A172 (cell line): ENCODE measurements at regions not wholly inside any gene's neighbourhood (a gene's known extent, or its start where the extent isn't known, plus 50 kb on each side); places are given as distances from the start of the nearest gene placed in this dataset.

ENCODE experiments used
- DNase-seq: peaks from one replicate; pipeline ENCODE4 v3.0.0-alpha.2; 2015; ENCODE audit warnings: low spot score

DNA sequence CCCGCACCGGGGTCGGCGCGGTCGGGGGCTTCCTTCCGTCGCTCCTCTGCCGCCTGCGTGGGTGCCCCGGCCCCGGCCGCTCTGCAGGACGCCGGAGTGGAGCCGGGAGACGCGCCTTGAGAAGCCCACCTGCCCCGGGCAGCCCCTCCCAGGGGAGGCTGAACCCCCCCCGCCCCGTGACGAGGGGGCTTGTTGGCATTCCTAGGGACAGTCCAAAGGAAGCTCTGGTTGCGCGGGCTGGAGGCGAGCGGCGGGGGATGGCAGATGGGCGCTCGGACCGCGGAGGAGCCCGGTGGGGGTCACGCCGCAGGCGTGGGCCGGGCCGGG is 133.5 kb upstream of the MGAT5 start:
- no peak for DNase-seq

DNA sequence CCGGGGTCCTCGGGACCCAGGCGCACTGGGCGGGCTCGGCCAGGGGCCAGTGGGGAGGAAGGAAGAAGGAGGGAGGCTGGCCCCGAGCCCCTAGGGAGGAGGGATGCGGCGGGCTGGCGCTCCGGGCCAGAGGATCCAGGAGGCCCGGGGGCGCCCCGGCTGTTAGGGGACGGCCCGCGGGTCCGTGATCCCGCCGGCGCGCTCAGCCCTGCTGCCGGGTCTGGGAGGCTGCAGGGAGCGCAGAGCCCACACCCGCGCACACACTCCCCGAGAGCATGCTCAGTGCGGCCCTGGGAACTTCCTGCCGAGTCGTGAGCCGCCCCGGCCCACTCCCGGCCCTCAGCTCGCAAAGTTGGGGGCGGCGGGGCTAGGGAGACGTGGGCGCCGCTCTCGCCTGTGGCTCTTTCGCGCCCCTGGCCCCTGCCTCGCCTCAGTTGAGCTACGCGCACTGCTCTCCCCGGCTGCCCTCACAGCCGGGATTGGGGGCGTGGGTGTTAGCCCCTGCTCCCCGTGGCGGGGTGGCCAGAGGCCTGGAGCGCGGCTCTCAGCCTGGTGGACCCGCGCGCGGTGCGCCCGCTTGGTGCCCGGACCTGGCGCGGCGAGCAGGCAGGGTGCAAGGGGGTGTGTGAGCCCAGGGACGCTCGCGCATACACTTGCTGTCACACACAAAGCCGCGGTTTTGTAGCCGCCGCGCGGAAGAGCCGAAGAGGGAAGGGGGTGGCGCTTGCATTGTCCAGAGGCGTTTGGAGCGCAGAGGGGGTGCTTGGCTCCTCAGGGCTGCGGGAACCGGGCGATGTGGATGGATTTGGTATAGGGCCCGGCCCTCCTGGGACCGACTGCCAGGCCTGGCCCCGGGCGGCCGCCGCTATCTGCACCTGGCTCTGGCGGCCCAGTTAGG is 132.9 kb upstream of the MGAT5 start:
- peak; percentile 30 for DNase-seq

DNA sequence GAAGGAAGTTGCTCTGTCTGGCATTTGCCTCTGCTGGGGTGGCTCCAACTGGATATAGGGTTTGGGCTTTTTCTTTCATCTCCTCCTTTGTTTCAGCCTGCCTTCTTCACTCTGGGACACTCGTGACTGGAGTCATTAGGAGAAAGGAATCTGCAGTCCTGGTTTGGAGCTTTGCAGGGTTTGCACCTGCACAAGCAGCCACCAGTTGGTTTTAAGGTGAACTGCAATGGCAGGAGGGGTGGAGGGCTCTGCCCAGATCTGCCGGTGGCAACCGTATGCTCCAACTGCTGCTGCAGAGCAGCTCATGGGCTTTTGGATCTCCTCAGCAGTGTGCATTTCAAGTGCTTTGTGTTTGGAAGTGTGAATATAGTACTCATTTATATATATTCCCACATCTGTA is 131.3 kb upstream of the MGAT5 start:
- no peak for DNase-seq

DNA sequence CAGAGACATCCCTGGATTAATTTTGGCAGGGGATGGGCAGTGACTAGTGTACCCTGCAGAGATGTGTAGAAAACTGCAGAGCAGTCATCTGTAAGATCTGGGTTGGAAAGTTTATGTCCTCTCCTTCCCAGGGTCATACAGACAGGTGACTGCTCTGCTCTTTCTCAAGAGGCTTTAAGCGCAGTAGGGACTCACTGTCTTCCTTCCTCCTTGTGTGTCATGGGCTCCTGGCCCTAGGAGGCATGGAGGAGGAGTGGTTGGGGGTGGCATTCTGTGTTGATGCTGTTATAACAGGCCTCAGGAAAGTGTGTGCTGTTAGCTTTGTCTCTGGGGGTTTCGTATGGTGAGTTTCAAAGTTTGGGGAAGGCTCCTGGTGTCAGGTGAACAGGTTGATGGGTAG is 130.5 kb upstream of the MGAT5 start:
- DNase-seq = no peak

DNA sequence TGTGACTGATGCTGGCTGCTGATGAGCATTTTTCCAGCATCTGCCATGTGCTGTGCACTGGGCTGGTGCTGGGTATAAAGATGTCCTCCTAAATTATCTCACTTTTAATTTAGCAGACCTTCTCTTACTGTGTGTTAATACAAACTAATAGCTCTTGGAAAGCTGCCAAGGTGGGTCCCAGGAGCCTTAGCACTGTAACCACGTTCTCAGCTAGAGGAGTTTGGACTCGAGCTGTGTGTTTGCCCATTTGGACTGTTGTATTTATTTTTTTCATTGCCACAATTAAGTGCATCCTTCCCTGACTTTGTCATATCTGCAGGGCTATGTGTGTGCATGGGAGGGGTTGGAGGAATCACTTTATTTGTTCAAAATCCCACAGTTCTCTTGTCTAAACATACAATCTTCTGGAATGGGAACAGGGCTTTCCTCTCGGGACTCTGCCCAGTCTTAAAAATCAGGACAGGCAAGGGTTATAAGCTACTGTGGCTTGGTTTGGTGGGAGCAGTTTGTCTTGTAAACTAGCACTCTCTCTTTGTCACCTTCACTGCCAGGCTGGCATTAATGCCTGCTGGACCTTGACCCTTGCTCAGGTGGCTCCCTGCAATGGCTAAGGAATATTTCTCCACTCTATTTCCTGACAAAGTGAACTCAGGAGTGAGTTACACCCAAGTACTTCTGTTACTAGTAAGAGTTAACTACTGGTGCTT is 129.7 kb upstream of the MGAT5 start:
- DNase-seq = no peak

DNA sequence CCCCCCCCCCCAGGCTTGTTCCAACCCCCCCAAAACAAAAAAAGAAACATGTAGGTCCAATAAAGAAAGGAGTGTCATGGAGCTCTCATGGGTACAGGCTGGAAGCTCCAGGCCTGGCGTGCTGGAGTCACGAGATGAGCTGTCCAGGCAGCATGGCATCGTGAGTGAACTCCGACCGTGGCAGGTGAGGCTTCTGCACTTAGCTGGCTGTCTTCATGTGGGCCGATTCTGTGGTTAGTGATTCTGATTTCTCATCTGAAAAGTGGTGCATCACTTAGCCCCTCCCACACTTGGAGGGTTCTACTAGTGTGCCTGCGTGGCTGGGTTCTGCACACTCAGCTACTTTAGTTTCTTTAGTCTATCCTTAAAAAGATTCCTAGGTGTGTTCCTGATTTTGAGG is 126.4 kb upstream of the MGAT5 start:
- no peak for DNase-seq

DNA sequence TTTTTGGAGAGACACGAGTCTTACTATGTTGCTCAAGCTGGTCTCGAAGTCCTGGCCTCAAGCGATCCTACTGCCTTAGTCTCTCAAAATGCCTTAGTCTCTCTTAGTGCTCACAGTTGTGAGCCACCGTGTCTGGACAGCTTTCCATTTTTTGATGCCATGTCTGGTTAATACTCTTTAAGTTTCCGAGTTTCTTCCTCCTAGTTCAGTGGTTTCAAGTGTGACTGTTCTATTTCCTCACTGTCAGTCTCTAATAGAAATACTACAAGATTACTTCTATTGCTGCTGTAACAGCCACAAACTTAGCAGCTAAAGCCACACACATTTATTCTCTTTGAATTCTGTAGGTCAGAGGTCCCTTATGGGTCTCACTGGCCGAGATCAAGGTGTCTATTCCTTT is 125.1 kb upstream of the MGAT5 start:
- DNase-seq = no peak

DNA sequence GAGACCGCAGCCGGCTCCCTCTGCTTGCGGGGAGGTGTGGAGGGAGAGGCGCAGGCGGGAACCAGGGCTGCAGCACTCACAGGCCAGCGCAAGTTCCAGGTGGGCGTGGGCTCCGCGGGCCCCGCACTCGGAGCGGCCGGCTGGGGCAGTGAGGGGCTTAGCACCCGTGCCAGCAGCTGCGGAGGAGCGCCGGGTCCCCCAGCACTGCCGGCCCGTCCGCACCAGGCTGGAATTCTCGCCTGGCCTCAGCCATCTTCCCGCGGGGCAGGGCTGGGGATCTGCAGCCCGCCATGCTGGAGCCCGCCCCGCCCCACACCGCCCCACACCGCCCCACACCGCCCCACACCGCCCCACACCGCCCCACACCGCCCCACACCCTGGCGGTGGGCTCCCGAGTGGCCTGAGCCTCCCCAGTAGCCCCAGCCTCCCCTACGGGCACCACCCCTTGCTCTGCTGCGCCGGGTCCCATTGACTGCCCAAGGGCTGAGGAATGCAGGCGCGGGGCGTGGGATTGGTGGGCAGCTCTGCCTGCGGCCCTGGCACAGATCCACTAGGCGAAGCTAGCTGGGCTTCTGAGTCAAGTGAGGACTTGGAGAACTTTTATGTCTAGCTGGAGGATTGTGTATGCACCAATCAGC is 123.9 kb upstream of the MGAT5 start:
- DNase-seq = no peak

DNA sequence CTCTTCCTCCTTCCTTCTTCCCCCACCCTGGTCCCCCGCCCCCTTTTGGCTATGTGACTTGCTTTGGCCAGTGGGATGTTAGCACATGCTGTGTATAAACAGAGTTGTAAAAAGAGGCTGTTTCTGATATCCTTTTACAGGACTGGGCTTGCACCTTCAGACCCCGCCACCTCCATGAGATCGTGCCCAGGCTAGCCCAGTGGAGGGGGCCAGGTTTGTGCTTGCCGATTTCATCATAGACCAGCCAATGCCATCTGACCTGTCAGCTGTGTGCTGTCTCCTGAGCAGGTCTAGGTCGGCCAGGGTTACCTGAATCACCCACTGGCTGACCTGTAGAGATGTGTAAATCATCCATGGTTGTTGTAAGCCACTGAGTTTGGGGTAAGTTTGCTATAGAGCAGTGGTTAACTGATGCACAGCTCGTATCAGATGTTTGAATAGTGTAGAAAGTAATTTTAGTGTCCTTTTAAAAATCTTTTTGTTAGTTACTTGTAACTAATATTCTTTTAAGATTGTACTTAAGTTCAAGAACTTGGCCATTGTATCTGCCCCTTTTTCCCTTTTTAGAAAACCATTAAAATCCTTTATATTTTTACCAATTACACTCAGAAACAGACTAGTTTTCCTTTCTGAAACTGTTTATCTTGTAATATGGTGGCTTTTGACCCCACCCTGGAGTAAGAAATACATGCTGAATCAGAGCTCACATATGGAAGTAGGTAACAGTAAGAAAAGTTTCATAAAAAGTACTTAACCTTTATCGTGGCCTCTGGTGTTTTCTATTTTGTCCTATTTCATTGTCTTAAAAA is 122.0 kb upstream of the MGAT5 start:
- no peak for DNase-seq

DNA sequence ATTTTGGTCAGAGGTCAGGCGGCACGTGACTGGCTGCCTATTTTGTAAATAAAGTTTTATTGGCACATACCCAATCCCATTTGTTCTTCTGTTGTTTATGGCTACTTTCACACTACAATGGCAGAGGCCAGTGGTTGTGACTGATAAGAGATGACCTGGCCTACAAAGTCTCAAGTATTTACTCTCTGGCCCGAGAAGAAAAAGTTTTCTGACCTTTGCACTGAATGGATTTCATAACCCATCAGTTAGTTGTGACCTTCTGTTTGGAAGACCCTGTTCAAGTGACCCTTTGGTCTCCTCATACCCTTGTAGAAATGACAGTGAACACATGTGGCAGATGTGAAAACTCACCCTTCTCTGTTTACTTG is 121.4 kb upstream of the MGAT5 start:
- DNase-seq = no peak

DNA sequence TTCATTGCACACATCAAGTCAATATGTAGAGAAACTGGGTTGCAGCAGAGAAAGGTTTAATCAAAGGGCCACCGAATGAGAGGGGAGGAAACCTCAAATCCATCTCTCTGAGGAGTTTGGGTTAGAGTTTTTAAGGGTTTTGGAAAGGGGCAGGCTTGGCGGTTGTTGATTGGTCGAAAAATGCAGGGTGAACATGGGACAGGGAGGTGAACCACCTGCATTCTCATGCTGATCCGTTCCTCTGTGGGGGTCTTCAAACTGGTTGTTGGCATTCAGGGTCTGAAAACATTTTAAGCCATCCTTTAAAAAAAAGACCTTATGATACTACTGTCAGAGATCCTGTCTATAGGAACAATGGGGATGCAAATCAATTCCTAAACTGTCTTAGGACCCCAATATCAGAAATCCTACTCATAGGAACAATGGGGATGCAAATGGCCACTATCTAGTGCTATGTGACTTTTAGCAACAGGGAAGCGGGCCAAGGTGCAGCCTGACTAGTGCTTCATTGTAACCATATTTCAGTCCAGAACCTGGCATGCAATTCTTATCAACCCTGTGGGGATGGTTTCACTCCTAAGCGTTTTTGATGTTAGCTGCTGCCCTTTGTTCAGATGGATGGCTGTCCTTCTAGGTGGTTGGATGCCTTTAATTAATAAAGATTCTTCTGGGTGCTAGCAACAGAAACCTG is 120.1 kb upstream of the MGAT5 start:
- DNase-seq = no peak

DNA sequence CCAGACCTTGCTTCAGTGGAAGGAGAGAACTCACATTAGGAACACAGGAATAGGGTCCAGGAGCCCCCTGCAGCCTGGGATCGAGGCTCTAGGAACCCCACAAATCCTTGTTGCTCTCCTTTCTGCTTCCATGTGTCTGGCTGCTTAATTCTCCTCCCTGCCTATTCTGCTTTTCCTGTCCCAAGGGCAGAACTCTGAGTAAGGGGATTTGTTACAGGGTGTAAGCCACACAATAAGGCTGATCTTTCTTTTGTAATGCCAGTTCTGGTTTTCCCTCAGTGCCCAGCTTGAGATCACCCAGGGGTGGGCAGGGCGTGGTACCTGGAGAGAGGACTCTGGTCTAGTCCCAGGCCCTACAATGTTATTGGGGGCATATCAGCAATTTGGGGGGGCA is 119.6 kb upstream of the MGAT5 start:
- no peak for DNase-seq

DNA sequence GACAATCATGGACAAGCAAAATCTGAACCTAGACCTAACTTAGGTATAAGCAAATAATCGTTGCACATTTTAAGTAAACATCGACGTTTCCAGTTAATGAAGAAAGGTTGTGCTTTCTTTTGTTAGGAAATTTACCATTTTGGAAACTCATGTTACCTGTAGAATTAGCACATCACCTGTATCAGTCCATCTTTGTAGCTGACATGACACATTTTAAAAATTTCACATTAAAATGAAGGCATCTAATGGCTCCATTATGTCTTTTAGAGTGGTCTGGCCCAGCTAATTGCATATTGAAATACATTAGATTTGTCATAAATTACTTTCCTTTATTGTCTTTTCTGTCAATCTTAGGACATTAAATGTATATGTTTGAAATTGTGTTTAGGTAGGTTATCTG is 119.0 kb upstream of the MGAT5 start:
- no peak for DNase-seq

DNA sequence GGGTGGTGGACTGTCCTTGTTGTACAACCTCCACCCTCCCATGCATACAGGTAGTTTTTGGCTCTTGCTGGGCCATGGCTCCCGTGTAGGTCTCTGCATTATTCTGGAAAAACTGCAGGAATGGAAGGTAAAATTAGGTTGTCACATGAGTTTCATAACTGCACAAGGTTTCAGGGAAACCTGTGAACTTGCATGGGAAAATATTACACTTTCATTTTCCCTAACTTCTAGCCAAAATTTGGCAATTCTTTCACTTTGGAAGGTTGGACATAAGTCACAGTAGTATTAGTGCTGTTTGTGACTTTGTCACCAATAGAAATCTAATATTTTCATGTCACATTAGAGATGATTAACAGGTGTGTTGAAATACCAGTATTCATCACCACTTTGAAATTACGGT is 118.1 kb upstream of the MGAT5 start:
- no peak for DNase-seq

DNA sequence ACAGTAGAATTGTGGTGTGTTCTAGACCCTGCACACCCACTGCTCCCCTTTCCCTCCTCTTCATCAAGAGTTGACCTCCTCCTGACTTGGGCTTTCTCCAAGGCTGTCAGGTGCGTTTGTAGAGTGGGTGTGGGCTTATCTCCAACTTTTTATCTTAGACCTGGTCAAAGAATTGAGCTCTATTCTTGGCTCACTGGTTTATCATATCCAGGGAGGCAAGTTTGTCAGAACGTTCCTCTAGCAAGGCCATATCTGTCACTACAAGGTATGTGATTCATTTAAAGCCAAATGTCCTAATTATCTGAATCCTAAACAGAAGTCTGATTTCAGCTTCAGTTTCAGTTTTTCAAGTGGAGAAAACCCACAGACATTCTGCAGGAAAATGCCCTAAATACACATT is 117.1 kb upstream of the MGAT5 start:
- no peak for DNase-seq

DNA sequence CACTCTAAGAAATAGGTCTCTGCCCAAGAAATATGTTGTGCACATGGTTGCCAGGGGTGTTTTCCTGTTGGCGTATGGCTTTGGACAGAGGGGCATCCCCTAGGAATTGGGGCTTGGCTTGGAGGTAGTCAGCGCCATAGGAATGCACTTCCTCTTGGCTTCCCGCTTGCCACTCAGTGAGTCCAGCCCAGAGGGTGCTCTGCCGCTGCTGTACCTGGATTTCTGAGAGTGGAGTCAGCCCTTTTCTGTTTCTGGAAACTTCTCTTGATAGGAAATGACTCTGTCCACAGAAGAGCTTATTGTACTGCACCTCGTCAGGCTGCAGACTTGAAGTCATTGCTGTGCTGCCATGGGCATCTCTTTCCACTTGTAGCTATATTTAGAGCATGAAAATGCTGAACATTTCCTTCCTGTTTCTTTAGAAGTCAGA is 116.7 kb upstream of the MGAT5 start:
- peak; percentile 88 for DNase-seq

DNA sequence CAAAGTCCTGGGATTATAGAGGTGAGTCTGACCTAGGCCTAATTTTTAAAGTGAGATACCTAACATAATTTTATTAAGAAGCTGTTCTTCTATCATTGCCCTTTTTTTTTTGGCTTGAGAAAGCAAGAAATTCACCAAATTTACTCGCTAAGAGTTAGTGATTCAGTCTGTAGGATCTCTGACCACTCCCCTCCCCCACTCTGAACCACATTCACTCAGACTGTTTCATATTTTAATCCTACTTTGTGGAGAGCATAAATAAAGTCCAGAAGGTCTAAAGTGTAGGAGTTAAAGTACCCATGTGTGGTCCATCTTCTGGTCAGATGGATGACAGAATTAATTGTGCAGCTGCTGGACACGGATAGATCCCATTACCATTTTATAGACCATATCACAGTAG is 115.8 kb upstream of the MGAT5 start:
- DNase-seq = no peak

DNA sequence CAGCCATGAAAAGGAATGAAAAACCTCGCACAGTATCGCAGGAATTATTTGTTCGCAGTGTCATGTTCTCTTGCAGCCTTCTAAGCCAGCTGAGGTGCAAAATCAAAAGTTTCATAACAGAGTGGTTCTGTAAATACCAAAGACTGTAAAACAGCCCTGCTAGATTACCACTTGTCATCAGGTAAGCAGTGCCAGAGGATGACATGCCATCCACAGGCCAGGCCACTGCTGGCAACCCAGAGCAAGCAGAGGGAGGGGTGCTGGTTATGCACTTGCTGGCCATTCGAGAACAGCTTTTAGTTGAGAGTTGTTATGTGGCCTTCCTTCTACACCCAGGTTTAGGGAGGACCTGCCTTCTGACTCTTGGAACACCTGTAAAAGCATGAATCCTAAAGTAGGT is 114.3 kb upstream of the MGAT5 start:
- no peak for DNase-seq

DNA sequence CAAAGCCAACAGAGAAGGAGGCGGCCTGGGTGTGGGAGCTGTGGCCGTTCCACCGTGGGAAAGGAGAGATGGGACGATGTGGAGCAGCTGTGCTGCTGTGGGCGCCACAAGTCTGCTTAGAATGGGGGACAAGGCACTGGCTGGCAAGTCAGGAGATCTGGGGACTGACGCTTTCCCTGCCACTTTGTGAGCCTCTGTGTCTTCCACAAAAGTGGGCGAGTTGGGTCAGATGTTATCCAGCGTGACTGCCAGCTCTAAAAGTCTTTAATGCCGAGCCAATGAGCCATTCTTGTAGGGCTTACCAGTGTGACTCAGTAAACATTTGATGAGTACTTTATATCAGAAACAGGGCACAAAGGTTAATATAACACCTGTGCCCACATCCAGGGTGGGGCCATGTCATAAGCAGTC is 113.6 kb upstream of the MGAT5 start:
- peak; percentile 59 for DNase-seq

DNA sequence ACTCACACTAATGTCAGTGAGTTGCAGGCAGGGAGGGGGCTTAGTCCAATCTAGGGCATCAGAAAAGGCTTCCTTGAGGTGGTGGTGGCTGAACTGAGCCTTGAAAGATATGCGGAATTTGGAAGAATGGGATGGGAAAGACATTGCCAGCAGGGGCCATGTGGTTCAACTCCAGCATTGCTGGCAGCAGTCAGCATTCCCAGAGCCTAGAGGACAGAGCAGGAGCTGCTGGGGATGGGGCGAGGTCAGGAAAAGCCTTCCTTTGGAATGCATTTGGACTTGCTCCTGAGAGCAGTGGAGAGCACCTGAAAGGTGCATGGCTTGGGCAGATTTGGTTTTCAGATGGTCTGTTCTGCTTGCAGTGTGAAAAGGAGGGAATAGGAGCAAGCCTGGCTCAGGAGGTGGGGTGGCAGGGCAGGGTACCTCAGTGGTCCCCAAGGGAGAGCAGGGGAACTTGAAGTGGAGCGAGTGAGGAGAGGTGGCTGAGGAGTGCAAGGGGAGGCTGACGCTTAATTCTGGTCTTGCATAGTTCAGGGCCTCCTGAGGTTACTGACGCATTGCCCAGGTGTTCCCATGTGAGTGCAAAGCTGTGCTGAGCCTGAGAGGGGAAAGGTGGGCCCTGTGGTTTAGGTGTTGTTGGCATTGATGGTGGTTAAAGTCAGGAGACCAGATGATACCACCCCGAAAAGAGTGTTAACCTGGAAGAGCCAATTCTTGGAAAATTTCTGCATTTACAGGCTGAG is 112.1 kb upstream of the MGAT5 start:
- no peak for DNase-seq

DNA sequence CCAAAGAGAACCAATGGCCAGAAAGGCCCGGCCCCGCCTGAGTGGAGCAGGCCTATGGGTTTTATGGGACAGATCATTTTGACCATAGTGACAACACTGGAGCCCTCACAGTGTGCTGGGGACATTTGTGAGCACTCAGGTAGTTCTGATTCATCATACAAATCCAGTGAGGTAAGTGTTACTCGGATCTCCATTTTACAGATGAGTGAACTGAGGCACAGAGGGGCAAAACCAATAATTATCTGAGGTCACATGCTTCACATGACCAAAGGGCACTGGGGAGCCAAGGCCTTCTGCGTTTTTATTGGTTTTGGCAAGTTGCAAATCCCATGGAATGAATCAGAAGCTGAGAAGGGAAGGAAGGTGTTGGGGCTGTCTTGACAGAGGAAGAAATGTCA is 111.5 kb upstream of the MGAT5 start:
- DNase-seq = peak; percentile 37
